ENCODE measurements at regions not wholly inside any gene's neighbourhood (a gene's known extent, or its start where the extent isn't known, plus 50 kb on each side); places are given as distances from the start of the nearest gene placed in this dataset.

DNA sequence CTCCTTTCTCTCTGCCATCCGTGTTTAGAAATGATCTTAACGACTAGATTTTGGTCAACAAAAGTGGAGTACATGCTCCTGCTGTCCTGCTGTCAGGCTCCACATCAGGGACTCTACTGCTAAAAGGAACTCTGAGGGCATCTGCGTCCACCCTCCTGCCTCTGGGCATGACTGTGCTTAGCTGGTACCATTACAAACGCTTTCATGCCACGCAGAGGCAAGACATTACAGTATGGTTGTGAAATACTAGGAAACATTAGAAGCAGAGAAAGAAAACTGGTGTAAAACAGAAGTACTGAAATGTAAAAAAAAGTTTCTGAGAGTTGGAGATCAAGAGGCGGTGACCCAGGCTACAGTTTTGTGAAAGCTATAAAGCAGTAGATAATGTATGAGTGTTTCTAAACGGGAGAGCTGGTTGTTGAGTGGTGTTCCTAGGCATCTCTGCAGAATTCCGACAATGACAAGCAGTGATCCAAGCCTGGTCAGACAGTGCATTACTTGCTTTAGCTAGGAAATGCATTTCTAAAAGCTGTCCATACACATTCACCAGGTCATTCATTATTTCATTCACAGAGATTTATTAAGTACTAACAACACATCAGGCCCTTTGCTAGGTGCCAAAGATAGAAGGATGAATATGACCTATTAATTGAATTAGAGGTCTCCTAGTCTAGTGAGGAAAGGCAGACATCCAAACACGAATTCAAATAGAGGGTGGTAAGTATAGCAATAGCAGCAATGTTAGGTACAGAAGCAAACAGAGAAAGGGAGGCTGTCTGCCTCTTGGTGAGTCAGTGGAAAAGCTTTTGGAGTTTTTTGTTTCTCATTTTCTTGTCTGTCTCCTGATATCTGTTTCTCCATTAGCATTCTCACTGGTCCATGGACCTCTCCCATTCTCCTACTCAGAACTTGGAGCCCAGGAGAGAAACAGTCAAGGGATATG, 401.9 kb downstream of the LMO4 start:
- ATAC-seq = peak; percentile 90
- TF ChIP-seq RARB (CRISPR knock-in tag; IDR thresholded peaks at IDR 0.05) (no peak), ISL1 (CRISPR knock-in tag; IDR thresholded peaks at IDR 0.05) (0 out of 2 replicates have a peak, but pooled peaks have one; percentile 11)

DNA sequence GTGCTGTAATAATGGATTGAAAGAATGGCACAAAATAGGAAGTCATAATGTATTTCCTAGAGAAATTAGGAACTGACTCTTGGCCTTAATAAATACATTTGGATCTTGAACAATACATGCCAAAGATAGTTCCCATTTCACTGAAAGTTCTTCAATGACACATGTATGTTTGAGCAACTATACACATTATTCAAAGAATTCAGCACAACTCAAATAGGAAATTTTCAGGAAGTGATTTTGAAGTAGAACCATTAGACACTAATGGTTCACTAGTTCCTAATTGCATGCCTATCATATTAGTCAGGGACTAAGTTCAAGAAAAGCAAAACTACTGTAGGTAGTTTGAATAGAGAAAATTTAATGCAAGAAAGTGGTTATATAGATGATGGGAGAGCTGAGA, 404.7 kb downstream of the LMO4 start:
- TF ChIP-seq ZC3H10 (CRISPR knock-in tag; IDR thresholded peaks at IDR 0.05) = no peak
- no peak for TF ChIP-seq ZNF8 (CRISPR knock-in tag; IDR thresholded peaks at IDR 0.05)
- no peak for TF ChIP-seq RARB (CRISPR knock-in tag; IDR thresholded peaks at IDR 0.05)
- TF ChIP-seq ISL1 (CRISPR knock-in tag; IDR thresholded peaks at IDR 0.05) = no peak
- TF ChIP-seq ZNF565 (CRISPR knock-in tag; conservative IDR thresholded peaks at IDR 0.05; ENCODE audit: low read depth) = no peak
- no peak for TF ChIP-seq TOX (CRISPR knock-in tag; IDR thresholded peaks at IDR 0.05; ENCODE audit: borderline replicate concordance)
- TF ChIP-seq GLIS3 (CRISPR knock-in tag; IDR thresholded peaks at IDR 0.05) = no peak
- no peak for TF ChIP-seq ZNF70 (CRISPR knock-in tag; IDR thresholded peaks at IDR 0.05)
- no peak for ATAC-seq

DNA sequence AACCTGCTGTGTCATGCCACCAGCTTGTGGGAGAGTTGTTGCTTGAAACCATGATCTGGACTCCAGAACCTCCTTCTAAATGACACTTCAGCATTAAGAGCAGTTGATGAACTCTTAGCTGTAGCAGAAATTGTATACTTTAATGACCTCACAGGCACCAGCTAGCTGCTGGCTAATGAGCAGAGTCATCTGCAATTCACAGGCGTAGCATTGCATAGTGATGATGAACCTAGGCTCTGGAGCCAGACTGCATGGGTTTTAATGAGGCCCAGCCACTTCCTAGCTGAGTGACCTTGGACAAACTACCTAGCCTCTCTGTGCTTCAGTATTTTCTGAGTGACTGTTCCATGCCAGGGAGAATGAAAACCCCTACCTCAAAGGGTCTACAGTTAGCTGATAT, 407.1 kb downstream of the LMO4 start:
- TF ChIP-seq, protein P1, sequence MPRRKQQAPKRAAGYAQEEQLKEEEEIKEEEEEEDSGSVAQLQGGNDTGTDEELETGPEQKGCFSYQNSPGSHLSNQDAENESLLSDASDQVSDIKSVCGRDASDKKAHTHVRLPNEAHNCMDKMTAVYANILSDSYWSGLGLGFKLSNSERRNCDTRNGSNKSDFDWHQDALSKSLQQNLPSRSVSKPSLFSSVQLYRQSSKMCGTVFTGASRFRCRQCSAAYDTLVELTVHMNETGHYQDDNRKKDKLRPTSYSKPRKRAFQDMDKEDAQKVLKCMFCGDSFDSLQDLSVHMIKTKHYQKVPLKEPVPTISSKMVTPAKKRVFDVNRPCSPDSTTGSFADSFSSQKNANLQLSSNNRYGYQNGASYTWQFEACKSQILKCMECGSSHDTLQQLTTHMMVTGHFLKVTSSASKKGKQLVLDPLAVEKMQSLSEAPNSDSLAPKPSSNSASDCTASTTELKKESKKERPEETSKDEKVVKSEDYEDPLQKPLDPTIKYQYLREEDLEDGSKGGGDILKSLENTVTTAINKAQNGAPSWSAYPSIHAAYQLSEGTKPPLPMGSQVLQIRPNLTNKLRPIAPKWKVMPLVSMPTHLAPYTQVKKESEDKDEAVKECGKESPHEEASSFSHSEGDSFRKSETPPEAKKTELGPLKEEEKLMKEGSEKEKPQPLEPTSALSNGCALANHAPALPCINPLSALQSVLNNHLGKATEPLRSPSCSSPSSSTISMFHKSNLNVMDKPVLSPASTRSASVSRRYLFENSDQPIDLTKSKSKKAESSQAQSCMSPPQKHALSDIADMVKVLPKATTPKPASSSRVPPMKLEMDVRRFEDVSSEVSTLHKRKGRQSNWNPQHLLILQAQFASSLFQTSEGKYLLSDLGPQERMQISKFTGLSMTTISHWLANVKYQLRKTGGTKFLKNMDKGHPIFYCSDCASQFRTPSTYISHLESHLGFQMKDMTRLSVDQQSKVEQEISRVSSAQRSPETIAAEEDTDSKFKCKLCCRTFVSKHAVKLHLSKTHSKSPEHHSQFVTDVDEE (CRISPR knock-in tag; IDR thresholded peaks at IDR 0.05) = no peak
- TF ChIP-seq, protein P2, sequence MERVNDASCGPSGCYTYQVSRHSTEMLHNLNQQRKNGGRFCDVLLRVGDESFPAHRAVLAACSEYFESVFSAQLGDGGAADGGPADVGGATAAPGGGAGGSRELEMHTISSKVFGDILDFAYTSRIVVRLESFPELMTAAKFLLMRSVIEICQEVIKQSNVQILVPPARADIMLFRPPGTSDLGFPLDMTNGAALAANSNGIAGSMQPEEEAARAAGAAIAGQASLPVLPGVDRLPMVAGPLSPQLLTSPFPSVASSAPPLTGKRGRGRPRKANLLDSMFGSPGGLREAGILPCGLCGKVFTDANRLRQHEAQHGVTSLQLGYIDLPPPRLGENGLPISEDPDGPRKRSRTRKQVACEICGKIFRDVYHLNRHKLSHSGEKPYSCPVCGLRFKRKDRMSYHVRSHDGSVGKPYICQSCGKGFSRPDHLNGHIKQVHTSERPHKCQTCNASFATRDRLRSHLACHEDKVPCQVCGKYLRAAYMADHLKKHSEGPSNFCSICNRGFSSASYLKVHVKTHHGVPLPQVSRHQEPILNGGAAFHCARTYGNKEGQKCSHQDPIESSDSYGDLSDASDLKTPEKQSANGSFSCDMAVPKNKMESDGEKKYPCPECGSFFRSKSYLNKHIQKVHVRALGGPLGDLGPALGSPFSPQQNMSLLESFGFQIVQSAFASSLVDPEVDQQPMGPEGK (CRISPR knock-in tag; IDR thresholded peaks at IDR 0.05; ENCODE audit: borderline replicate concordance) = no peak
- TF ChIP-seq ARNTL (CRISPR knock-in tag; IDR thresholded peaks at IDR 0.05; ENCODE audit: borderline replicate concordance, low read depth) = no peak
- TF ChIP-seq TOX (CRISPR knock-in tag; IDR thresholded peaks at IDR 0.05; ENCODE audit: borderline replicate concordance) = no peak
- no peak for TF ChIP-seq ZFP30 (CRISPR knock-in tag; IDR thresholded peaks at IDR 0.05)
- no peak for TF ChIP-seq OSR1 (CRISPR knock-in tag; IDR thresholded peaks at IDR 0.05)
- TF ChIP-seq, protein P3, sequence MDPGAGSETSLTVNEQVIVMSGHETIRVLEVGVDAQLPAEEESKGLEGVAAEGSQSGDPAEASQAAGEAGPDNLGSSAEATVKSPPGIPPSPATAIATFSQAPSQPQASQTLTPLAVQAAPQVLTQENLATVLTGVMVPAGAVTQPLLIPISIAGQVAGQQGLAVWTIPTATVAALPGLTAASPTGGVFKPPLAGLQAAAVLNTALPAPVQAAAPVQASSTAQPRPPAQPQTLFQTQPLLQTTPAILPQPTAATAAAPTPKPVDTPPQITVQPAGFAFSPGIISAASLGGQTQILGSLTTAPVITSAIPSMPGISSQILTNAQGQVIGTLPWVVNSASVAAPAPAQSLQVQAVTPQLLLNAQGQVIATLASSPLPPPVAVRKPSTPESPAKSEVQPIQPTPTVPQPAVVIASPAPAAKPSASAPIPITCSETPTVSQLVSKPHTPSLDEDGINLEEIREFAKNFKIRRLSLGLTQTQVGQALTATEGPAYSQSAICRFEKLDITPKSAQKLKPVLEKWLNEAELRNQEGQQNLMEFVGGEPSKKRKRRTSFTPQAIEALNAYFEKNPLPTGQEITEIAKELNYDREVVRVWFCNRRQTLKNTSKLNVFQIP (CRISPR knock-in tag; IDR thresholded peaks at IDR 0.05; ENCODE audit: borderline replicate concordance, low read depth) = no peak
- no peak for TF ChIP-seq PPARA (CRISPR knock-in tag; IDR thresholded peaks at IDR 0.05; ENCODE audit: borderline replicate concordance)
- TF ChIP-seq BACH2 (CRISPR knock-in tag; IDR thresholded peaks at IDR 0.05; ENCODE audit: borderline replicate concordance) = no peak
- TF ChIP-seq, protein P4, sequence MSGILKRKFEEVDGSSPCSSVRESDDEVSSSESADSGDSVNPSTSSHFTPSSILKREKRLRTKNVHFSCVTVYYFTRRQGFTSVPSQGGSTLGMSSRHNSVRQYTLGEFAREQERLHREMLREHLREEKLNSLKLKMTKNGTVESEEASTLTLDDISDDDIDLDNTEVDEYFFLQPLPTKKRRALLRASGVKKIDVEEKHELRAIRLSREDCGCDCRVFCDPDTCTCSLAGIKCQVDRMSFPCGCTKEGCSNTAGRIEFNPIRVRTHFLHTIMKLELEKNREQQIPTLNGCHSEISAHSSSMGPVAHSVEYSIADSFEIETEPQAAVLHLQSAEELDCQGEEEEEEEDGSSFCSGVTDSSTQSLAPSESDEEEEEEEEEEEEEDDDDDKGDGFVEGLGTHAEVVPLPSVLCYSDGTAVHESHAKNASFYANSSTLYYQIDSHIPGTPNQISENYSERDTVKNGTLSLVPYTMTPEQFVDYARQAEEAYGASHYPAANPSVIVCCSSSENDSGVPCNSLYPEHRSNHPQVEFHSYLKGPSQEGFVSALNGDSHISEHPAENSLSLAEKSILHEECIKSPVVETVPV (CRISPR knock-in tag; IDR thresholded peaks at IDR 0.05) = no peak
- no peak for TF ChIP-seq ZNF70 (CRISPR knock-in tag; IDR thresholded peaks at IDR 0.05)

DNA sequence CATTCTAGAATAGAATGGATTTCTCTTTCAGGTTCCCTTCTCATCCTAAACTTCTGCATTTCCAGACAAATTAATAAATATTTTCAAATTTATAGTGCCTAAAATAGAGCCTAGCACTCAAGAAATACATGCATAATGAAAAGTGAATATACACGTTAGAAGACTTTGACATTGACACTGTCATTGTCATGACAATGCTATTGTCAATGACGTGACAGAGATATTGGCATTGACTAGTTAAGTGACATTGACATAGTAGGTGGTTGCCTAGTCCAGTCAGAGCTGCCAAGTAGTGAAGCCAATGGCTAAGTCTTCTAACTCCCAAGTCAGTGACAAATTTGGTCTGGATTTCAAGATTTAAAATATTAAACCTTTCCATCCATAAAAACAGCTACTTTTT, 410.5 kb downstream of the LMO4 start:
- TF ChIP-seq ZFP30 (CRISPR knock-in tag; IDR thresholded peaks at IDR 0.05) = no peak
- TF ChIP-seq, protein P1 (CRISPR knock-in tag; IDR thresholded peaks at IDR 0.05) = no peak
- TF ChIP-seq, protein P2 (CRISPR knock-in tag; IDR thresholded peaks at IDR 0.05; ENCODE audit: borderline replicate concordance) = no peak
- no peak for TF ChIP-seq ISL1 (CRISPR knock-in tag; IDR thresholded peaks at IDR 0.05)
- TF ChIP-seq OSR1 (CRISPR knock-in tag; IDR thresholded peaks at IDR 0.05) = no peak
- TF ChIP-seq ARNTL (CRISPR knock-in tag; IDR thresholded peaks at IDR 0.05; ENCODE audit: borderline replicate concordance, low read depth) = no peak
- no peak for TF ChIP-seq BACH2 (CRISPR knock-in tag; IDR thresholded peaks at IDR 0.05; ENCODE audit: borderline replicate concordance)
- no peak for TF ChIP-seq TOX (CRISPR knock-in tag; IDR thresholded peaks at IDR 0.05; ENCODE audit: borderline replicate concordance)
- no peak for TF ChIP-seq ZNF8 (CRISPR knock-in tag; IDR thresholded peaks at IDR 0.05)
- TF ChIP-seq GLIS3 (CRISPR knock-in tag; IDR thresholded peaks at IDR 0.05) = no peak
- no peak for ATAC-seq

More for the DNA sequence above, 407.1 kb downstream of the LMO4 start:
- ATAC-seq = no peak
